ENCODE measurements at regions not wholly inside any gene's neighbourhood (a gene's known extent, or its start where the extent isn't known, plus 50 kb on each side); places are given as distances from the start of the nearest gene placed in this dataset.

GRCh38 chr18:55853268-55853667, 265.3 kb upstream of the TCF4 start:
- BruUV-seq (replicated peaks) = no TSS peak
- no peak for DNase-seq (ENCODE audit: low read depth, low spot score)
- CTCF ChIA-PET = no interaction called here
- H3K4me1 ChIP-seq (ENCODE audit: control insufficient read depth, insufficient read depth, low read length) = no peaks in the 10 kb centered on the region
- no peak overlapping the region for H3K27ac ChIP-seq (ENCODE audit: low read length)
- POLR2A ChIA-PET = no interaction called here
- in situ Hi-C loops (cut with HindIII; ENCODE audit: low pct_unique_long_range_greater_than_20kb, low sequenced_read_pairs) = no loop called here
- no peak overlapping the region for H3K4me3 ChIP-seq (ENCODE audit: low read depth in 2 of 2, low read length in 2 of 2)
- TF ChIP-seq POLR2AphosphoS5 (IDR thresholded peaks at IDR 0.05; ENCODE audit: low read depth, low read length) = no peak
- no peak for TF ChIP-seq REST (IDR thresholded peaks at IDR 0.05; ENCODE audit: insufficient read depth in 1 of 2, low read depth in 2 of 2, low read length in 1 of 2)
- TF ChIP-seq SIN3A (IDR thresholded peaks at IDR 0.05; ENCODE audit: borderline replicate concordance, insufficient read depth, low read depth, low read length) = no peak
- no peak for TF ChIP-seq CTCF (IDR thresholded peaks at IDR 0.05)
- TF ChIP-seq TCF7L2 (IDR thresholded peaks at IDR 0.05; ENCODE audit: low read depth, low read length) = no peak
- ATAC-seq = no peak
- intact Hi-C loops (cut with micrococcal nuclease; ENCODE audit: unreplicated experiment) = no loop called here
- H3K9me3 ChIP-seq (ENCODE audit: control insufficient read depth, insufficient read depth, low read depth, low read length) = no peaks in the 10 kb centered on the region
- no peaks in the 10 kb centered on the region for H3K27me3 ChIP-seq (ENCODE audit: control insufficient read depth, insufficient read depth, low read length)
- H3K36me3 ChIP-seq (ENCODE audit: control insufficient read depth, insufficient read depth, low read length) = no peaks in the 10 kb centered on the region

GRCh38 chr18:55850904-55851303, 262.9 kb upstream of the TCF4 start:
- Histone ChIP-seq H3K27ac (ENCODE audit: low read length) (no peak overlapping the region), H3K9me3 (ENCODE audit: control insufficient read depth, insufficient read depth, low read depth, low read length) (no peaks in the 10 kb centered on the region), H3K36me3 (ENCODE audit: control insufficient read depth, insufficient read depth, low read length) (no peaks in the 10 kb centered on the region), H3K4me3 (ENCODE audit: low read depth in 2 of 2, low read length in 2 of 2) (no peak overlapping the region), H3K4me1 (ENCODE audit: control insufficient read depth, insufficient read depth, low read length) (no peaks in the 10 kb centered on the region), H3K27me3 (ENCODE audit: control insufficient read depth, insufficient read depth, low read length) (no peaks in the 10 kb centered on the region)
- DNase-seq (ENCODE audit: low read depth, low spot score) (no peak), ATAC-seq (no peak)
- TF ChIP-seq CTCF (IDR thresholded peaks at IDR 0.05) (no peak), POLR2AphosphoS5 (IDR thresholded peaks at IDR 0.05; ENCODE audit: low read depth, low read length) (no peak), TCF7L2 (IDR thresholded peaks at IDR 0.05; ENCODE audit: low read depth, low read length) (no peak), SIN3A (IDR thresholded peaks at IDR 0.05; ENCODE audit: borderline replicate concordance, insufficient read depth, low read depth, low read length) (no peak), REST (IDR thresholded peaks at IDR 0.05; ENCODE audit: insufficient read depth in 1 of 2, low read depth in 2 of 2, low read length in 1 of 2) (no peak)
- CTCF ChIA-PET = no interaction called here
- in situ Hi-C loops (cut with HindIII; ENCODE audit: low pct_unique_long_range_greater_than_20kb, low sequenced_read_pairs) = no loop called here
- POLR2A ChIA-PET = no interaction called here
- no TSS peak for BruUV-seq (replicated peaks)
- intact Hi-C loops (cut with micrococcal nuclease; ENCODE audit: unreplicated experiment) = no loop called here

All from Panc1 (cell line).